ENCODE measurements at regions not wholly inside any gene's neighbourhood (a gene's known extent, or its start where the extent isn't known, plus 50 kb on each side); places are given as distances from the start of the nearest gene placed in this dataset.

- FAIRE-seq, result no peak
Observed at GRCh38 chr13:110773480-110773879, 60.0 kb downstream of the ING1 start.

GRCh38 chr13:110774051-110774450, 60.6 kb downstream of the ING1 start:
- no peak for FAIRE-seq

GRCh38 chr13:110774490-110774889, 61.0 kb downstream of the ING1 start:
- FAIRE-seq, result no peak

- no peak for FAIRE-seq
Observed at GRCh38 chr13:110775576-110775975, 62.1 kb downstream of the ING1 start.

GRCh38 chr13:110777251-110777820, 63.8 kb downstream of the ING1 start:
- no peak for FAIRE-seq

GRCh38 chr13:110779022-110779421, 65.5 kb downstream of the ING1 start:
- no peak for FAIRE-seq

GRCh38 chr13:110780422-110780821, 66.9 kb downstream of the ING1 start:
- FAIRE-seq, result no peak

- FAIRE-seq, result no peak
Observed at GRCh38 chr13:110782185-110782584, 68.7 kb downstream of the ING1 start.

- FAIRE-seq, result no peak
Observed at GRCh38 chr13:110784704-110785103, 71.2 kb downstream of the ING1 start.

GRCh38 chr13:110788778-110789177, 75.3 kb downstream of the ING1 start:
- FAIRE-seq, result no peak

GRCh38 chr13:110789871-110790270, 76.4 kb downstream of the ING1 start:
- FAIRE-seq, result no peak

GRCh38 chr13:110790371-110790770, 76.9 kb downstream of the ING1 start:
- no peak for FAIRE-seq

- FAIRE-seq, result no peak
Observed at GRCh38 chr13:110794209-110794608, 80.7 kb downstream of the ING1 start.

GRCh38 chr13:110797230-110797877, 83.9 kb downstream of the ING1 start:
- no peak for FAIRE-seq

- no peak for FAIRE-seq
Observed at GRCh38 chr13:110798081-110798994, 84.8 kb downstream of the ING1 start.

GRCh38 chr13:110799246-110800236, 86.0 kb downstream of the ING1 start:
- FAIRE-seq, result peak; percentile 96

GRCh38 chr13:110801044-110801443, 87.5 kb downstream of the ING1 start:
- no peak for FAIRE-seq

GRCh38 chr13:110802260-110802659, 88.8 kb downstream of the ING1 start:
- no peak for FAIRE-seq

GRCh38 chr13:110806636-110807035, 93.1 kb downstream of the ING1 start:
- no peak for FAIRE-seq

- no peak for FAIRE-seq
Observed at GRCh38 chr13:110807546-110807945, 94.0 kb downstream of the ING1 start.

- no peak for FAIRE-seq
Observed at GRCh38 chr13:110808138-110808537, 94.6 kb downstream of the ING1 start.

GRCh38 chr13:110809871-110810486, 96.5 kb downstream of the ING1 start:
- FAIRE-seq, result no peak

All from endometrium (tissue), 2 donors.